GM23338 (cell line): ENCODE measurements at regions not wholly inside any gene's neighbourhood (a gene's known extent, or its start where the extent isn't known, plus 50 kb on each side); places are given as distances from the start of the nearest gene placed in this dataset.
A peak's percentile ranks its signal among the peaks of the same experiment; 100 is the strongest.

Experiments used
- ATAC-seq: fragments of 200-7000 bp; cut with Tn5 transposase; 3 replicates; pipeline ENCODE4 v1.9.1; 2020
- DNase-seq: peaks from one replicate; pipeline ENCODE4 v3.0.0-alpha.2; 2015; ENCODE audit warnings: low spot score
- H2AFZ ChIP-seq: fragments of 200-600 bp; sonication (generic); 2 replicates; pipeline ENCODE4 v1.8.0; 2016; ENCODE audit warnings: antibody characterized with exemption, mild to moderate bottlenecking, moderate library complexity
- H3F3A ChIP-seq: fragments of 200-600 bp; sonication (generic); replicated peaks from 2 replicates; pipeline ENCODE4 v1.8.0; 2017; ENCODE audit warnings: antibody characterized with exemption, mixed run types, low read depth
- H3K27ac ChIP-seq: fragments of 200-600 bp; sonication (generic); 2 replicates; pipeline ENCODE4 v1.6.1; 2016; ENCODE audit warnings: low read depth
- H3K27me3 ChIP-seq: fragments of 200-600 bp; sonication (generic); 2 replicates; pipeline ENCODE4 v1.8.0; 2016; ENCODE audit warnings: mild to moderate bottlenecking, mixed run types, moderate library complexity; ENCODE audit not compliant: insufficient read depth
- H3K36me3 ChIP-seq: fragments of 200-600 bp; sonication (generic); 2 replicates; pipeline ENCODE4 v1.8.0; 2016; ENCODE audit warnings: mild to moderate bottlenecking; ENCODE audit not compliant: insufficient read depth
- H3K4me1 ChIP-seq: fragments of 200-600 bp; sonication (generic); 2 replicates; pipeline ENCODE4 v1.8.0; 2016; ENCODE audit warnings: mild to moderate bottlenecking, moderate library complexity; ENCODE audit not compliant: insufficient read depth
- H3K4me2 ChIP-seq: fragments of 200-600 bp; sonication (generic); 2 replicates; pipeline ENCODE4 v1.7.1; 2017; ENCODE audit warnings: mixed run types
- H3K4me3 ChIP-seq: fragments of 200-600 bp; sonication (generic); 2 replicates; pipeline ENCODE4 v1.6.1; 2016; ENCODE audit warnings: mixed run types
- H3K79me2 ChIP-seq: fragments of 200-600 bp; sonication (generic); replicated peaks from 2 replicates; pipeline ENCODE4 v1.8.0; 2017; ENCODE audit warnings: mild to moderate bottlenecking; ENCODE audit not compliant: insufficient read depth
- H3K9me2 ChIP-seq: fragments of 200-600 bp; sonication (generic); 2 replicates; pipeline ENCODE4 v1.8.0; 2017; ENCODE audit not compliant: insufficient read depth
- H4K20me1 ChIP-seq: fragments of 200-600 bp; sonication (generic); replicated peaks from 2 replicates; pipeline ENCODE4 v1.8.0; 2017; ENCODE audit warnings: mild to moderate bottlenecking; ENCODE audit not compliant: insufficient read depth
- H3K27ac Mint-ChIP-seq: 2 replicates; pipeline ENCODE4 v1.8.0; 2020; ENCODE audit warnings: inconsistent platforms, mild to moderate bottlenecking, moderate library complexity, mixed read lengths
- H3K27me3 Mint-ChIP-seq: 3 replicates; pipeline ENCODE4 v1.8.0; 2022; ENCODE audit warnings: low read depth, mild to moderate bottlenecking, moderate library complexity, mixed read lengths, inconsistent platforms; ENCODE audit not compliant: insufficient read depth, poor library complexity
- H3K36me3 Mint-ChIP-seq: 3 replicates; pipeline ENCODE4 v1.8.0; 2021; ENCODE audit warnings: low read depth, mild to moderate bottlenecking, inconsistent platforms, moderate library complexity, mixed read lengths
- H3K4me1 Mint-ChIP-seq: 3 replicates; pipeline ENCODE4 v1.8.0; 2020; ENCODE audit warnings: mild to moderate bottlenecking, inconsistent platforms, mixed read lengths
- H3K4me3 Mint-ChIP-seq: 3 replicates; pipeline ENCODE4 v1.8.0; 2021; ENCODE audit warnings: moderate library complexity, mild to moderate bottlenecking, inconsistent platforms, mixed read lengths
- H3K9me3 Mint-ChIP-seq: 3 replicates; pipeline ENCODE4 v1.8.0; 2020; ENCODE audit warnings: moderate library complexity, mild to moderate bottlenecking, inconsistent platforms, mixed read lengths
- ETS1 ChIP-seq: IDR thresholded peaks from 2 replicates; pipeline ENCODE4 v1.6.1; 2016; ENCODE audit warnings: antibody characterized with exemption
- EZH2 ChIP-seq: fragments of 200-600 bp; sonication (generic); IDR thresholded peaks from one replicate; pipeline ENCODE4 v1.8.0; 2017; ENCODE audit warnings: antibody characterized with exemption, mild to moderate bottlenecking, low read depth; ENCODE audit not compliant: unreplicated experiment
- JUNB ChIP-seq: IDR thresholded peaks from one replicate; pipeline ENCODE4 v1.6.1; 2016; ENCODE audit warnings: antibody characterized with exemption; ENCODE audit not compliant: unreplicated experiment
- ZNF462 ChIP-seq: fragments of 250-450 bp; sonication (Bioruptor Pico); IDR thresholded peaks from 2 replicates; pipeline ENCODE4 v1.5.0; 2020; ENCODE audit warnings: mild to moderate bottlenecking, moderate library complexity

GRCh38 chr3:56672-57071, 139.9 kb upstream of the CHL1 start (continued):
- TF ChIP-seq EZH2 = no peak
- no peak for TF ChIP-seq ETS1
- no peak for TF ChIP-seq ZNF462 (CRISPR knock-in tag)

DNA sequence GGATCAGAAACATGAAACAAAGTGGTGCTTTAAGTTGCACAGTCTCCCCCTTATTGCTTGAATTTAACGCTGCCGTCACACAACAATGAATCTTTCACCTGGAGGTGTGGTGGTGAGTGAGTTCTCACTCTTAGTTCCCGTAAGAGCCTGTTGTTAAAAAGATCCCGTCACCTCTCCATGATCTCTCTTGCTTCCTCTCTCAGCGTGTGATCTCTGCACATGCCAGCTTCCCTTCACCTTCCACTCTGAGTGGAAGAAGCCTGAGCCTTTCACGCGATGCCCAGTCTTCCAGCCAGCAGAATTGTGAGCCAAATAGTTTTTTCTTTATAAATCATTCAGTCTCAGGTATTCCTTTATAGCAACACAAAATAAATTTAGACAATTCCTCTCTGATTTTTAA, 136.7 kb upstream of the CHL1 start:
- H3F3A ChIP-seq = no peaks in the 10 kb centered on the region
- H3K27me3 Mint-ChIP-seq = peaks cover 6% of the 10 kb centered on the region

More for the DNA sequence above, 136.7 kb upstream of the CHL1 start:
- no peak overlapping the region for H3K4me3 Mint-ChIP-seq
- peaks cover 91% of the 10 kb centered on the region for H3K9me3 Mint-ChIP-seq
- ATAC-seq (no peak), DNase-seq (no peak)
- peak overlapping the region; percentile 66; the same call in 1 of the 2 replicates for H2AFZ ChIP-seq
- H3K36me3 ChIP-seq = no peaks in the 10 kb centered on the region
- TF ChIP-seq JUNB = no peak
- no peak overlapping the region for H3K4me2 ChIP-seq
- H3K4me3 ChIP-seq = no peak overlapping the region
- H3K9me2 ChIP-seq = no peaks in the 10 kb centered on the region
- H3K36me3 Mint-ChIP-seq = peaks cover 36% of the 10 kb centered on the region
- no peaks in the 10 kb centered on the region; the same call in 1 of the 2 replicates for H3K4me1 ChIP-seq
- no peaks in the 10 kb centered on the region for H3K79me2 ChIP-seq
- H3K27ac ChIP-seq = no peak overlapping the region
- no peaks in the 10 kb centered on the region for H3K4me1 Mint-ChIP-seq
- no peak overlapping the region for H3K27ac Mint-ChIP-seq
- no peaks in the 10 kb centered on the region for H3K27me3 ChIP-seq
- no peaks in the 10 kb centered on the region for H4K20me1 ChIP-seq
